ENCODE measurements at regions not wholly inside any gene's neighbourhood (a gene's known extent, or its start where the extent isn't known, plus 50 kb on each side); places are given as distances from the start of the nearest gene placed in this dataset.
"Not testable (repeated sequence)": the region's sequence is repeated elsewhere in the genome, so short reads cannot be mapped to it uniquely, and the experiment has no call there.

DNA sequence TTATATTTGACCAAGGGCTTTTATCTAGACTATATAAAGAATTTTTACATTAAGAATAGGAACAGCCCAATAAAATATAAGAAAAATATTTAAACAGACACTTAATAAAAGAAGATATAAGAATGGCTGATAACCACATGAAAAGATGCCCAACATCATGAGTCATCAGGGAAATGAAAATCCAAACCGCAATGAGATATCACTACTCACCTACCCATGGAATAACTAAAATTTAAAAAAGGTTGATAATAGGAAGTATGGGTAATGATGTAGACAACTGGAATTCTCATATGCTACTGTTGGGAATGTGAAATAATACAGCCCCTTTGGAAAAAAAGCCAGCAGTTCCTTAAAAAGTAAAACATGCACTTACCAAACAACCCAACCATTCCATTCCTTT, 206.9 kb upstream of the PCSK5 start:
- DNase-seq (ENCODE audit: low read depth) = peak; percentile 23

DNA sequence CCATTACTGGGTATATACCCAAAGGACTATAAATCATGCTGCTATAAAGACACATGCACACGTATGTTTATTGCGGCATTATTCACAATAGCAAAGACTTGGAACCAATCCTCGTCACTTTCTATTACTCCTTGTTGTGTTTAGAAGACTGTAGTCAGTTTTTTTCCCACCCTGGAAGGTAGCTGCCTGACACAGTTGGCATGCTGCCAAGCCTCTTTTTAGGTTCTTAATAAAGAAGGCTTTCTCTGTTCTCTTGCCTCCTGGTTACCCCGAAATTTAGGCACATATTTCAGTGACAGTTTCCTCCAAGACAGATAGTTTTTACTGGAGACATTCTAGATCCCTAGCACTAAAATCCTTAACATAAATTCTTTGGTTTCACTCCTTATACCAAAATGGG, 205.4 kb upstream of the PCSK5 start:
- DNase-seq (ENCODE audit: low read depth) = no peak

DNA sequence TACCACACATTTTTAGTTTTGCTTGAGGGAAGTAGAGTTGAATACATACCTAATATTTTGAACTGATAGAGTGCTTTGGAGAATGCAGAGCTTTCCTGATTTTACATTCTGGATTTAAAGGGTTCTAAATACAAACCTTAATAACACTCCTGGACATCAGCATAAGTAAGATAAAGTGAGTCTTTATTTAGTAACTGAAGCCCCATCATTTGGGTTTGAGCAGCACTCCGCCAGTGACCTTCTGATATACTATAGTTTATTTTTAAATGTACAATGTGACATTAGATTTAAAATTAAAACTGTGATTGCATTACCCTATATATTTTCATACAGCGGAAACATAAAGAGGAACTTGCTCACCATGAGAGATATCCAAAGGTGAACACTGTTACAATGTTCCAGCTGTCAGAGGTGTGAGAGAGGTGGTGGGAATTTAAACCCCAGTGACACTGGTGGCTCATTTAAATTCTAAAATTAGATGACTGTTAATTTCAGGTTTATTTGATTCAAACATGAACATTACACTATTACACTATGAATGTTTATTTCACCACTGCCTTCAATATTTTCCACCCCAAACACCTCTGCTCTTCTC, 203.0 kb upstream of the PCSK5 start:
- no peak for DNase-seq (ENCODE audit: low read depth)

DNA sequence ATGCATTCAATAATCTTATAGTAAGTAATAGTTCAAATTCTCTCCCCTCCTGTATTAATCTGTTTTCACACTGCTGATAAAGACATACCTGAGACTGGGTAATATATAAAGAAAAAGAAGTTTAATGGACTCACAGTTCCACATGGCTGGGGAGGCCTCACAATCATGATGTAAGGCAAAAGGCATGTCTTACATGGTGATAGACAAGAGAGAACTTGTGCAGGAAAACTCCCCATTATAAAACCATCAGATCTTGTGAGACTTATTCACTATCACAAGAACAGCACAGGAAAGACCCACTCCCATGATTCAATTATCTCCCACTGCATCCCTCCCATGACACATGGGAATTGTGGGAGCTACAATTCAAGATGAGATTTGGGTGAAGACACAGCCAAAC, 199.9 kb upstream of the PCSK5 start:
- DNase-seq (ENCODE audit: low read depth) = not testable (repeated sequence)

DNA sequence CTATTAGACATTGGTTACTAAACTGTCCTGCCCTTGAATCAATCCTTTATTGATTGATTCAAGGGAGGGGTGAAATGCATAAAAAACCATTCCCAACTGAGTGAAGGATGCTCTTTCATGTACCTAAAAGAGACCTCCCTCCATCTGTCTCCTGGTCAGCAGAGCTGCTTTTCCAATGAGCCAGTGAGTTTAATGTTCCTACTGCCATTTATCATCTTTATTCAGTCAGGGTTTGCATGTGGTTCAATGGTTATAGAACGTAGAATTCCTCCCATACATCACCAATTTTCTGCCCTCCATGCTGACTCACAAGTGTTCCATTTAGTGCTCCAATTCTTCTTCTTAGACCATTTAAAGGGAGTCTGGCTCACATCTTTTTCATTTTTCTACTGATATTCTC, 199.1 kb upstream of the PCSK5 start:
- DNase-seq (ENCODE audit: low read depth) = no peak

DNA sequence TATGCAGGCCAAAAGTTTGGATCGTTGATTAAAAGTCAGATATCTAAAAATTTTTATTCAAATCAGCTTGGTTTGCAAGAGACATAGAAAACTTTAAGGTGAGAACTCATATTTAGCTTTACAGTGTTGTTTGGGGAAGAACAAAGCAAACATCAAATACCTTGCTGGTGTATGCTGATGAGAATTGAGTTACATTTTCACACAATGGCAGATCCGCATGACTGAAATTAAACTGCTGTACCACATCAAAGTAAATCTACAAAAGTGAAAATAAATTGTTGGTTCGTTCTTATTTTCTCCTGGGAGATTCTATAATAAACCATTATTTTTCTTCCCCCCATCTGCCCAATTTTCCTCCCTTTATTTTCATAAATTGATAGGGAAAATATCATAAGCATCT, 198.2 kb upstream of the PCSK5 start:
- DNase-seq (ENCODE audit: low read depth) = no peak

DNA sequence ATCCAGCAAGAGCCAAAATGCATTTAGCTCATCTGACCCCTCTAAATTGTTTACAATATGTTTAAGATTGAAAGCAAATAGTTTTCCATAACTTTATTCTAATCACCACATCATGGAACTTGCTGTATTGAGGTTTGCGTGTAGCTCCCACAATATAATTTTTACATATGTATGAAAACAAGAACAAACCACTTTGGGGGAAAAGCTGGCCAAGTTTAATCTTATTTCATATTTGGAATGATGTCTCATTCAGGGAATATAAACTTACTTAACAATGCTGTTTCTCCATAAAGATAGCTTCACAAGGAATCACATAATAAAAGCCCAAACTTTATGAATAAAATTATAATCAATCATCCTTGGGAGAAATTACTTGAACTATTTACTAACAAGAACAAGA, 194.6 kb upstream of the PCSK5 start:
- no peak for DNase-seq (ENCODE audit: low read depth)

DNA sequence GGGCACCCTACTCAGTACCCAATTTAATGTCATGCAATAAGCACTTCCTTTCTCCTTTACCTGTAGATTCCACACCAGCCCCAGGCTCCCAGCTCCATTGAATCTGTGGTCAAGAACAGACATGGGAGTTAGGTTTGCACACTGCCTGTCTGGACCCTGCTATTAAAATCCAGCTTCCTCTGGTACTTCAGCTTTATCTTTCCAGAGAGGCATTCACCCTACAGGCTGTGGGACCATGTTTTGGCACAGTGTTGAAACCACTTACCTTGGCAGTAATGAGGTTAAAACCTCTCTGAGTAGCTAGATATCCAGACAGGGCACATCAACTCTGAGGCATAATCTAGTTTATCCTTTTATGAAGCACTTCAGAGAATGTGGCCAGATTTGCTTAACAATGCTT, 191.5 kb upstream of the PCSK5 start:
- no peak for DNase-seq (ENCODE audit: low read depth)

DNA sequence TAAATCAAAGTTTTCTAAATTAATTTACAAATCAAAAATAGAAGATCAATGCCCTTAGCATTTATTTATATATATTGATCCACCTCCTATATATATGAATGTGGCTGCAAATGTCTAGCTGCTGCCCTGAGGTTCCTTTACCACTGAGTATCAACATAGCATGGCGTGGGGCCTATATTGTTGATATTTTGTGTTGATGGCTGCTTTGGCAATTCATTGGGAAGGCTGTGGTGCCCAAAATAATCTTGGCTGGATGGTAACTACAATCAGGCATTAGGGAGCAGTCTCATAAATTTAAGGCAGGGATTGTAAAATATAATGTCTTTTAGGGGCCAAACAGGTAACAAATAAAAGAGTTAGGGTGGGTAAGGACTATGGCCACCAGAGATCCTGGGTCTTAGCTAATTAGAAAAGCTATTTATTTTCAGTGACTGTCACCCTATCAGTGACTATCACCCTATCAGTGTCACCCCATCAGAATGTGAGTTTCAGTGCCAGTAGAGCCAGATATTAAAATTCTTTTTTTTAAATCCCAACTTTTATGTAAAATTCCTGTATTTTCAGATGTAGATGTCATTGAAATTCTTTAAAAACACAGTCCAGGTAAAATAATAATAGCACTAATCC, 190.7 kb upstream of the PCSK5 start:
- DNase-seq (ENCODE audit: low read depth) = no peak

DNA sequence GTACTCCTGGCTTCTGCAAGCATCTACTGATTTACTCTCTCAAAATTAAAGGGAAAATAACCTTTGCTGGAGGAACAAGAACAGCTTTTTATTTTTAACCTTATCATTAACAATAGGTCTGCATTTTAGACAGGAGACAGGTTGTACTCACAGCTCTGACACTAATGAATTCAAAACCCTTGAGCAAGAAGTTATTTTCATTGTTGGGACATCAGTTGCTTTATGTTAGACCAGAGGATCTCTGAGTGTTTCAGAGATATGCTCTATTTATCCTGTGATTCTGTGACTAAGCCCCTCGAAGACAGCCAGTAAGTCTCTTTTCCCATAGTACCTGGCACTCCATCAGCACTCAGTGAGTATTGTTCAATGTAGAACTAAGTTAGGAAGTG, 190.2 kb upstream of the PCSK5 start:
- DNase-seq (ENCODE audit: low read depth) = no peak

DNA sequence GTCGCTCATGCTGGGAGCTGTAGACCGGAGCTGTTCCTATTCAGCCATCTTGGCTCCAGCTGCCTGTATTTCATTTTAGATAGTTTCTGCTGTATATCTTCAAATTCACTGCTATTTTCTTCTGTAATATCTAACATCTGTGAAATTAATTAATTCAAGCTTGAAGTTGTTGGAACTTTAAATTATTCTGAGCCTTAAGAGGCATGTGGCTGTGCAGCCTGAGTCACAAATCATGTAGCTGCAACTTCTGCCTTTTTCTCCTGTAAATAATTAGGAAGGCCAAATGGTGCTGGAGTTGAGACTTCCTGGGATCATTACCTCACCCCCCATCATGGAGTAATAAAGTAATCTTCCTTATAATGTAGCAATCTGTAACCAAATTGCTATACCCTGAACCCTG, 183.3 kb upstream of the PCSK5 start:
- no peak for DNase-seq (ENCODE audit: low read depth)

DNA sequence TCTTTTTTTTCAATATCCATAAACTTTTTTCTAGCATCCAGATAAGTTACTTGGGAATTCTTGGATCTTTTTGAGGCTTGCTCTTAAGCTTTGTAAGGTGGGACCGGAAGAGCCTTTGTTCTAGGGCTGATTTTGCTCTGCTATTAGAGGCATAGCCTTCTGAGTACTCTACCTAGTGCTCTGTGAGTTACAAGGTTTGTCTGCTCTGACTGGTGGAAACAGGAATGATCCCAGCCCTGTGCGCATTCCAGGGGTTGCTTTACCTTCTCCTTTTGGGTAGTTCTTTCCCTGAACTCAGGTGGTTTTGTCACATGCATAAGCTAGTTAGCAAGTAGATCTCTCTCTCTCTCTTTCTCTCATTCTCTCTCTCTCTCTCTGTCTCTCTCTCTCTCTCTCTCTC, 180.8 kb upstream of the PCSK5 start:
- DNase-seq (ENCODE audit: low read depth) = no peak

DNA sequence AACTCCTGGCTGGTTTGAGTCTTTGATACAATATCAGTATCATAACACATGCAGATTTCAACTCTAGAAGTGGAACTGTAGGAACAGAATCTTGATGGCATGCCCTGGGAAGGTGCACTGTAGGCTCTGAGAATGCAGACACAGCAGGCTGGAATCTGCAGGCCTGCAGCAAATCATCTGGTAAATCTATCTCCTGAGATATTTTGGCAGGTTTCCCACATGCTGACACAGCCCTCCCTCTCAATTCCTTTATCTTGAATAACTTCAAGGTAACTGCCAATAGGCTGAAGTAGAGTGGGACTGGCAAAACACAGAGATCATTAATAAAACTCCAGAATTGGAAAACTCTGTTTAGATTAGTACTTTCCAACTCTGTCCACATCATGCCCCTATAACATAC, 177.8 kb upstream of the PCSK5 start:
- DNase-seq (ENCODE audit: low read depth) = peak; percentile 26

DNA sequence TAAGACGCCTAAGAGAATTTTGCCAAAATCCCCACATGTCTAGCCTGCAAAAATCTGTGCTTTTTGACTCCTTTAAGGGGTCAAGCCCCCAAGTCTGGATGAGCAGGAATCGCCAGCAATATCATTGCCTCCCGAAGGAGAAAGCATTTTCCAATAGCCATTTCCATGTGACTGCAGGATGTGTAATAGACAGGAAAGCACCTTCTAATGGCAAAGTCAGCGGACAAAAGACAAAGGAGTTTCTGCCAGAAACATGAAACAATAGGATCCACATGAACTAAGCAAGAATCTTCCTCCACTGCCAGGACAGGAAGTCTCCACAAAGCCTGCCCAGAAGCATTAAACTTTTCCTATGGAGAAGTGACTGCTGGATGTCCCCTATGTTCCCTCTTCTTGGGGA, 177.1 kb upstream of the PCSK5 start:
- no peak for DNase-seq (ENCODE audit: low read depth)

DNA sequence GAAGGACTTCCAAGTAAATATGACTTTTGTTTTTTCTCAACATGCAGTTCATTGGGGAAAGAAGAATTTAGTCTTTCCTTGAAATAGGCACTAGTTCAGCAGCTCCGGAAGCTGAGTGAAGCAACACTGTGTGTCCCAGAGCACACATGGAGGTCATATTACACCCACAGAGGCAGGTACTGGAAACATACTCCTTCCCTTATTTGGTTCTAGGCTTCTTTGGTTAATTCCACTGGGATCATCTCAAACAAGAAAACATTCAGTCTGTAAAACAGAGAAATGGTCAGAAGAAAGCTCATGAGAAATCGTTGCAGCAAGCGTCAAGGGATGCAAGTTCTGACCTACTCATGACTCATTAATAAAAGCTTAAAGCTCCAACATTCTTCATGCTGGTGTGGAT, 175.1 kb upstream of the PCSK5 start:
- DNase-seq (ENCODE audit: low read depth) = no peak

DNA sequence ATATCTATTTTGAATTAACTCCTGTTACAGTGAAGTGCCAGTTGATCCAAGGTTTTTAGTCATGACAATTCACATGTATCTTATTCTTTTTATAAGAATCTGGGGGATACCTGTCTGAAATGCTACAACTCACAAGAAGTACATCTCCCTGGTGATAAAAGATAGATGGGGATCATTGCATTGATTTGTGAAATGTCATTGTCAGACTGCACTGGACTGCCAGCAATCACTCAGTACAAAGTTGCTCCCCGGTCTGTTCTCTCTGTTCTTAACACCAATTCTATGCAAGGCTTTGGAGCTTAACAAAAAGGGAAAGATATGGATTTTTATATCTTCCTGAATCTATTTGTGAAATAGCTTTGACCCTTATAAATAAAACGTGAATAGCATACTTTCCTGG, 171.8 kb upstream of the PCSK5 start:
- DNase-seq (ENCODE audit: low read depth) = no peak

DNA sequence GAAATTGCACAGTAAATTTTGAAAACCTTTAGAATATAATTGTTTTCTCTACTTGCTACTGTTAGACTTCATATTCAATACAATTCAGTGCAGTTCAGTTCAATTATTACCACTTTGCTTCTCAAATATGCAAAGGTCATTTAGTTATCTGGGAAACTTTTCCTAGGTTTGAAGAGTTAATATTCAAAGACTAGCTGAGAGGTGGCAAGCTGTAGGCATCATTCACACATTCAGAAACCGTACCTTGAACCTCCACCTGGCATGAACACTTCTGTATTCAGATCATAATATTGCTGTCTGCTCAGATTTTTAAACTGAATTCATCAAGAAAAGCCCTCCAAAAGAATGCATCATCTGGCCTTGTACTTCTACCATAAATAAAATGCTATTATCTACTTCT, 162.1 kb upstream of the PCSK5 start:
- DNase-seq (ENCODE audit: low read depth) = no peak

DNA sequence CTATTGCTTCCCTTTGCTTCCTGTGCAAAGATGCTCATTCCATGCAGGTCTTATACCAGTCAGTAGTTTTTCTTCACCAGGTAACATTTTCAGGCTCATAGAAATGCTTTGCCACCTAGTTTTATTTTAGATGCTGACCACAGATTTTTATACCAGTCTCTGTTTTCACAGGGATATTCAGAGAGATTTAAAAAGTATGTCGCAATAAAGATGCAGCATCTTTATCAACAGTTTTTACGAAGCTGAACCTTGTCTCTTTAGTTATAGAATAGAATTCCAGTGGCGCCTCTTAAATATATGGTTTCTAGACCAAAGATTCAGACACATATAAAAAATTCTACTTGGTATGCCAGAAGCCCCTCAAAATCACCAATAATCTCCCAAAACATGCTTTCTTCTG, 155.7 kb upstream of the PCSK5 start:
- no peak for DNase-seq (ENCODE audit: low read depth)

DNA sequence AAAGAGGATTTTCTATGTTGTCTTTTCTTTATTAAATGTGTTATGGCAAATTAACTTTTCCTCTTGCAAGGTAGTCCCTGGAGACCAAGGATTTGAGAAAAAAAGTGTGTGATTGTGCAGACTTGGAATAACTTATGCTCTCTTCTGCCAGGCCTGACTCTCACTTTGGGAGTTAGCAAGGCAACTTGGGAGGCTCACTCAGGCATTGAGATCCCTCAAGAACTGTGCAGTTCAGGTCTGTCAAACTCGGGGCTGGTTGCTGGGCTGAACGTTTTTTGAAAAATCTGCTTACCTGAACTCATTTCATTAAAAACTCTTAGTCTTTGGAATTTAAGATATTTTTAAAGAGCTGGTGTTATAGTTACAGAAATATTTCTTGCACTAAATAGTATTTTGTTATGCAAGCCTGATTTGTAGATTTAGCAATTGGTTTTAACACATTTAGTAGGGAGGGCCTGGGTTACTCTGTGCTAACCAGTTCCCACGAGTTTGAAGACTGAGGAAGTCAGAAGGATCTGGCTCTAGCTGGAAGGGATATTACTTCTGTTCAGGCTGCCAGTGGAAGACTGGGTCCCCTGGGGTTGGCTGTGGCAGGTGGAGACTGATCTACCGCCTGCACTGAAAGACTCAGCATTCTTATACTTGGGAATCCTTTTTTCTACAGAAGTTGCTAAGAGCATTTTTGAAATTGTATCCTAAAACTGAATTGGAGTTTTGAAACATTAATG, 150.4 kb upstream of the PCSK5 start:
- no peak for DNase-seq (ENCODE audit: low read depth)

DNA sequence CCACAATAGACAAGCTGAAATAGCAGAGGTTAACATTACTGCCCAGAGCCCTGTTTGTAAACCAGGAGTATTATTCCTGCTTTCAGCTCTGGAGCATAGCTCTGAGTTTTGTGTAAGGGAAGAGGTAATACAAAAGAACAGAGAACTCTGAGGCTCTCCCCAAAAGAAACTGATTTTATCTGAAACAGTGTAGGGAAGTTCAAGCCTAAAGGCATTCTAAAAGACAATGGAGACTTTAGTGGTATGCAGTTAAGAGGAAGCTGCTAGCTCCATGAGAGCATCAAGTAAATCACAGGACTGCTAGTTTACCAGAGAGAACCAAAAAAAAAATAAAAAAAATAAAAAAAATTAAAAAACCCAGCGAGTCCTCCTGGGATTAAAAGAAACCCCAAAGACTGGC, 146.6 kb upstream of the PCSK5 start:
- DNase-seq (ENCODE audit: low read depth) = no peak

DNA sequence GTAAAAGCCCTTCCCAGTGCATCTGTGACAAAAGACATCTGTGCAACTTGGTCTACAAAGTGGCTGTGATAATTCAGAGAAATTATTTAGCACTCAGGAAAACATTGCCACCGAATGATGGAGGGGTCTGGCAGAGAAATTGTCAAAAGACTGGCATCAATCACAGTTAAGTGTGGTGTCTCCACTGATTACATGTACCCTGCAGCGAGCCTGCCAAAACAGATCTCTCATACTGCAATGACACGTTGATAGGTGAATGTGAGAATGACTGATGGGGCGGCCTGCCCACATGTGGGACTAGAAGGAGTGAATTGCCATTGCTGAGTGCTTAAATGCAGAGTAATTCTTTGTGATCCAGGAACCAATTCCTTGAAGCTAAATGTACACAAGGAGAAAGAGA, 136.4 kb upstream of the PCSK5 start:
- DNase-seq (ENCODE audit: low read depth) = no peak

DNA sequence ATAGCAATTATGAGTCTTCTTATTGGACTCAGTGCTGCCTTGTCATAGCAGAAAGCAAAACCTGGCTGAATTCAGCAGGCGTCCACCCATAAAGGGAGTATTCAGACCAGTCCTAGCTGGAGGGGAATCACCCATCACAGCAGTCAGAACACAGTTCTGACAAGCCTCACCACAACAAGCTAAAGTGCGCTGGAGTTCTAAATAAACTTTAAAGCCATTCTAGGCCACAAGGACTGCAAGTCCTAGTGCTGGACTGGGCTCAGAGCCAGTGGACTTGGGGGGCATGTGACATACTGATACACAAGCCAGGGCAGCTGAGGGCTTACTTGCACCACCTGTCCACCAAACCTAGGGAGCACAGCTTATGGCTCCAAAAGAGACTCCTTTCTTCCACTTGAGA, 115.3 kb upstream of the PCSK5 start:
- no peak for DNase-seq (ENCODE audit: low read depth)

DNA sequence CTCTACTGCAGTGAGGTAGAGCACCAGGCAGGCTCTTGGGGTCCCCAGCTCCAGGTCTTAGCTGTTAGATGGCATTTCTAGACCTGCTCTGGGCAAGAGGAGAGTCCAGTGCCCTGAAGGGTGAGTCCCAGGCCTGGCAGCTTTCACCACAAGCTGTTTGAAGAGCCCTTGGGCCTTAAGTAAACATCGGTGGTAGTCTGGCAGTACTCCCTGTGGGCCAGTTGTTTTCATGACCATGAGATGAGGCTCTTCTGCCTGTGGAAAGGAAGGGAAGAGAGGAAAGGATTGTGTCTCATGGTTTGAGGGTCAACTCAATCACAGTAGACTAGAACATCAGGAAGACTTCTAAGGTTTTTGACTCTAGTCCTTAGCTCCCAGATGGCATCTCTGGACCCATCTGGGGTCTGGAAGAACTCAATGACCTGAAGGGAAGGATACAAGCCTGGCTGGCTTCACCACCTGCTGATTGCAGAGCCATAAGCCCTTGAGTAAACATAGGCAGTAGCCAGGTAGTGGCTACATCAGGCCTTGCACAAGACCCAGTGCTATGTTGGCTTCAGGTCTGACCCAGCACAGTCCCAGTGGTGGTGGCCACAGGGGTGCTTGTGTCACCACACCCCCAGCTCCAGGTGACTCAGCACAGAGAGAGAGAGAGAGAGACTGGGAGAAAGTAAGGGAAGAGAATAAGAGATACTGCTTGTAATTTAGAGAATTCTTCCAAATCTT, 114.3 kb upstream of the PCSK5 start:
- DNase-seq (ENCODE audit: low read depth) = no peak

Measured in HS-5 (cell line).